GM21723 (cell line): ENCODE measurements at regions not wholly inside any gene's neighbourhood (a gene's known extent, or its start where the extent isn't known, plus 50 kb on each side); places are given as distances from the start of the nearest gene placed in this dataset.

Experiments used
- ATAC-seq: cut with Tn5 transposase; IDR thresholded peaks from one replicate; pipeline ENCODE4 v1.9.1; 2021; ENCODE audit warnings: mild to moderate bottlenecking, moderate library complexity; ENCODE audit not compliant: unreplicated experiment

- no peak for ATAC-seq
Measured at GRCh38 chr10:125348536-125348935, 188.2 kb upstream of the CTBP2 start.

DNA sequence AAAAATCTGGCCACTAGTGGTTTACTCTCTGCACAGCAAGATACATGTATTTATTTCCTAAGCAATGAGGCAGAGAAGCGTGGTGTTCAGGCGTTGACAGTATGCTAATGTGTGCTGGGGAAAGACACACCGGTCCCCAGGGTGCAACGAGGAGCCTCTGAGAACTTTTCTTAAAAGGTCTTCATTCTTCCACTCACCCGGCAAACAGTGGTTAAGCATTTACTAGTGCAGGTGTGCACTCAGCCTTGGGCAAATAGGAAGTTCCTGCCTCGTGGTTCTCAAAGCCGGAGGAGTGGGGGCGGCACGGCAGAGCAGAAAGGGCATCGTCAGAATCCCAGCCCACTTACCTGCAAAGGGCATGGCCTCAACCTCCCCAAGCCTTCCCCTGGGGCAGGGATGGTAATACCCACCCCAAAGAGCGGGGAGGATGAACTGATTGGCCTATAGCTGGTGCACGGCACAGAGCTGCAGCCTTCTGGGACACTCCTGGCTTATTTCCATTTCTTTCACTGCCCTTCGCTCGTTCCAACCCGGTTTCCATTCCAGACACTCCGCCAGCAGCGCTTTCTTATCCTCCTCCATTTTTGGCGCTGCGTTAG is 184.3 kb upstream of the CTBP2 start:
- no peak for ATAC-seq

DNA sequence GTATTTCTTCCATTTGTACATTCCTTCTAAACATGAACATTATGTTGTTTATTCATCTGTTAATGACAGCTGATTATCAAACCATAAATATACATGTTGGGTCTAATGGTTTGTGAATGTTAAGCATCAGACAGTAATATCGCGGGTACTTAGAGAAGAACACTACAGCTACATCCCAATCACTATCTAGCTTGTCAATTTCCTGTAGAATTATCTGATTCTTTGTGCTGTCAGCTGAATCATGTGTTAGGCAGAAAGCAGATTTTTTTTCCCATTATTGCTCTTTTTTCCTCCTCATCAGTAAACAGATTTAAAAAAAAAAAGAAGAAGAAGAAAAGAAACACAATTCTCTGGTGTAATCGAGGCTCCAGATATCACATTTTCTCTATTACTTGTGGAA is 183.6 kb upstream of the CTBP2 start:
- ATAC-seq: no peak

- no peak for ATAC-seq
Measured at GRCh38 chr10:125343118-125343925, 183.0 kb upstream of the CTBP2 start.

- ATAC-seq: no peak
Measured at GRCh38 chr10:125341611-125342010, 181.2 kb upstream of the CTBP2 start.

DNA sequence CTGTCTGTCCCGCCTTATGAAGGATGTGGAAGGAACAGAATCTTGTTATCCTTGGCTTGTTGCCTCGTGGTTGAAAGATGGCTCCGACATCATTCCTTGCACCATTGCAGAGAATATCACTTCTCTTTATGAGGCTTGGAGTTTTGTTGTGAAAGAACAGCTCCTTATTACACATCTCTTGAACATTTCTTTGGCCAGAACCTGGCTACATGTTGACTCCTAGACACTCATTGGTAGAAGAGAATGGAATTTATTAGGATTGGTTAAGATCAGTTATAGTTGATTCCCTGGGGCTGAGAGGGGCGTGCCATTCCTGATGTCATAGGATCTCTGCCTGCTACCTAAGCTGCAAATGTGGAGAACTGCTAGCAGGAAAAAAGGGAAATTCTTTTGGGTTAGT is 180.5 kb upstream of the CTBP2 start:
- ATAC-seq: no peak

GRCh38 chr10:125337510-125337909 is 177.1 kb upstream of the CTBP2 start:
- no peak for ATAC-seq

DNA sequence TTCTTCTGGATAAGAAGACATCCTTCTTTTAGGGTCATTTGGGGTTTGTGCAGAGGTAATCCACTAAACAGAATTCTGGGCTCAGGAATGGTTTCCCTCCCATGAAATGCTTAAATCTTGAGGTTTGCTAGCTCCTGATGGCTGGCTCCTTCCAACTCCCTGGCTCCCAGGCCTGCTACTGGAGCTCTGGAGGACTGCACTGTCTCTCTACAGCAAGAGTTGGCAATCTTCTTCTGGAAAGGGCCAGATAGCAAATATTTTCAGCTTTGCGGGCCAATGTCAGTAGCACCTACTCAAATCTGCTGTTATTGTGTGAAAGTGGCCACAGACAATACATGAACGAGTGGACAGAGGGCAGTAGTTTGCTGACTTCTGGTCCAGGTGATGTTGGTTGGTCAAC is 174.2 kb upstream of the CTBP2 start:
- ATAC-seq: no peak

DNA sequence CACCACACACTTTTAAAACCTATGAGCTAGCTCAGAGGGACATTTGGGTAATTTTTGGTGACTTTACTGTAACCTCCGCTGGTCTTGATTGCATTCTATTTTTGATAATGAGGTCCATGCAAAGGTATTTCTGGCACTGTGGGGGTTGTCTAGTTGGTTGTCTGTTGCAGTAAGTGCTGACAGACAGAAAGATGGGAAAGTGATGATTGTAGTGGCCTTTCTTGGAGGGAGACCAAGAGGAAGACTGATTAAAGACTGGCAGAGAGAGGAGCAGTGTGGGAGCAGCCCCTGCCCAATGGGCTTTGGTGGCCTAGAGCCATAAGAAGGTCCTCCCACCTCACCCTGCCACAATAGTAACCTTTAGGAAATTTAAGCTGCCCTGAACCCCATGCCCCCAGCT is 173.4 kb upstream of the CTBP2 start:
- no peak for ATAC-seq

- no peak for ATAC-seq
Measured at GRCh38 chr10:125333209-125333591, 172.8 kb upstream of the CTBP2 start.

DNA sequence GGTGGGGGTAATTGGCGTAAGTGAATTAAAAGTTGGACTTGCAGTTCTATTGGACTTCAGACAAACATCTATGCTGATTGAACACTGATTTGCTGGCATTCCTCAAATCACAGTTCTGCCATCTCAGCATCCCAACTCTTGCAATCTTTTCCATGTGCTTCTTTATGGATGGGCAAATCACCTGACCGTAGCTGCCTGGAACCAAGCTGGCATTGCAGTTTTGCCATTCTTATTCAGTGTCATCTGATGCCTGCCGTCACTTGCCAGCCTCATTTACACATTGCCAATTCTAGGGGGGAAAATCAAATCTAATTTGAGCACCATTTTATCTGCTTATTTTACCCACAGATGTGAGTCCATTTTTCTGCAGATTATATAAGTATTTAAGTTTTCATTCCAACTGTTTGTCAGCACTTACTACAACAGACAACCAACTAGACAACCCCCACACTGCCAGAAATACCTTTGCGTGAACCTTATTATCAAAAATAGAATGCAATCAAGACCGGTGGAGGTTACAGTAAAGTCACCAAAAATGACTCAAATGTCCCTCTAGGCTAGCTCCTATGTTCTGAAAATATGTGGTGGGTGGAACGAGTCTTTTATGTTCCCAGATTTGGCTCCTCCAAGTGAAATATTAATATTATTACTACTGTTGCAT is 172.3 kb upstream of the CTBP2 start:
- no peak for ATAC-seq

DNA sequence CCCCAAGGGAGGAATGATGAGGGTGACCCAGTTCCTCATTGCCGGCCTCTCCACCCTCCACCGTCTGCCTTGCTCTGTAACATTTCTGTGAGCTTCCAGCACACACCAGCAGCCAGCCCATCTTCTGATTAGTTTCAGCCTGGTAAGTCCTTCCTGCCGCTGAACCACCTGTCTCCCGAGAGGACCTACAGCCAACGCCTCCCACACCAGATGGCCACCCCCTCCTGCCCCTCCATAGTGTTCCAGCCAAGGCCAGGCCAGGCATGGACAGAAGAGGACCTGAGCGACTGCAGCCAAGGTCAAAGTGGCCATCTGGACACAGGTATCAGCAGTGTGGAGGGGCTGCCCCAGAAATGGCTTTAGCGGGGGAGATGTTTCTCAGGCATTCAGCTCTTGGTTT is 170.7 kb upstream of the CTBP2 start:
- ATAC-seq: no peak

DNA sequence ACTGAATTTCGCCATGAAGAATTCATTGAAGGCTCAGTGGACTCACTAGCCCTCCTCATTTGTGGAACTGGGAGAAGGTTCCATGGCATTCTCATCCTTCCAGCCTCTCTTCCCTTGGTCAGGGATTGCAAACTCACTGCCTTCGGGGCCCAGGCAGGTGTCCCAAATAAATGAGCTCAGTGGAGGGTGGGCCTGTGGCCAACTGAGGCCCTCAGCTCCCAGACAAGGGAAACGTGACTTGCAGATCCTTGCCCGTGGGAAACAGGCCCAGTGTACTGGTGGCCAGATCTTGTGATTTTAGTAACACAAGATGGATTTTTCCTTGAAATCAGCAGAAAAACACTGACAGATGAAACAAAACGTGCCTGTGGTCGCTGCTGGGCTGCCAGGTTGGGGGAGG is 168.7 kb upstream of the CTBP2 start:
- ATAC-seq: no peak

- no peak for ATAC-seq
Measured at GRCh38 chr10:125325326-125325725, 165.0 kb upstream of the CTBP2 start.

- no peak for ATAC-seq
Measured at GRCh38 chr10:125316436-125316835, 156.1 kb upstream of the CTBP2 start.

DNA sequence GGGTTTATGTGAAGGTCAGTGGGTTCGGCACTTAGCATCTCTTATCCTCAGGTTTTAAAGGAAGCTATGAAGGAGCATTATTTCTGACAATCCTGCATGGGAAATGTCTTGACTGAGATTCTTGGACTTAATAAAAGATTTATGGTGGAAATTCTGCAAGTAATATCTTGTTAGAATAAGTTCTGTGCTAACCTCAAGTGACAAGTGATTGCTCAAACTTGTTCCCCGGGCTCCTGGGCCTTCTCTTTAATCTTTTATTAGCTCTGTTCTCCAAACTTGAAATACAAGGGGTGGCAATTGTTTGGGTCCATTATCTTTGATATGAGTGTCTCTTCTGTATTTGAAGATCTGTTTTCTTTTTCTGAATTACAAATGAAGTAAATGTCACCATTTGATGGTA is 140.6 kb upstream of the CTBP2 start:
- no peak for ATAC-seq

GRCh38 chr10:125299461-125299860 is 139.1 kb upstream of the CTBP2 start:
- ATAC-seq: no peak

DNA sequence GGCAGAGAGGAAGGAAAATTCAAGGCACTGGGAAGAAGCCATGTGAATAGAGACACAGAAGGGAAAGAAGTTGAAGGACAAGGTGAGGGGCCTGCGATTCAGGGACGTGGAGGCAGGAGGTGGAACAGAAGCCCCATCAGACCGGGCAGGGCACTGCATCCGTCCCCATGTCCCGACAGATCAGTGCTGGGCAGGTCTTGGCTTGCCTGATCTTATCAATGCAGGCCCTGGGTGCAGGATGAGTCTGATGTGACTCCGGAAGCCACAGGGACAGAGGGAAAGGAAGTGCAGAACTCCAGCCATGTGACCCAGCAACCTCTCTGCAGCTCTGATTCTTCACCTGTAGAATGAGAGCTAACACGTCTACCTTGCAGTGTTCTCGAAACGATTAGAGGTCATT is 136.2 kb upstream of the CTBP2 start:
- no peak for ATAC-seq

- no peak for ATAC-seq
Measured at GRCh38 chr10:125294109-125294508, 133.7 kb upstream of the CTBP2 start.

DNA sequence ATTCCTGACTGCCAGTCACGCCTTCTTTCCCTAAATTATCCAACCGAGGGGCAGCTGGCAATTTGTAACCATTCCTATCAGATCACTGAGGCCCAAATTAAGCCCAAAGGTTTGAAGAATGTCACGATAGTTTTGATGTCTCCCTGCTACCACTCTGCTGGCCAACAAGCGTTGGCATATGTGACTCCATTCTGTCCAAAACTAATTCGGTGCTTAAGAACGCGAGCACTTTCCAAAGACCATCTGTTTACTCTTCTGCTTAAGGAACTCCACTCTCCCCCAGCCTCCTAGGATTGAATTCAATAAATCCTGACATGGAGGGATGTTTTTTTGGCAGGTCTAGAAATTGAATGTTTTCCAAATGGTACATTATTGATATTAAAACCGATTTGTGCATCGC is 131.5 kb upstream of the CTBP2 start:
- no peak for ATAC-seq

DNA sequence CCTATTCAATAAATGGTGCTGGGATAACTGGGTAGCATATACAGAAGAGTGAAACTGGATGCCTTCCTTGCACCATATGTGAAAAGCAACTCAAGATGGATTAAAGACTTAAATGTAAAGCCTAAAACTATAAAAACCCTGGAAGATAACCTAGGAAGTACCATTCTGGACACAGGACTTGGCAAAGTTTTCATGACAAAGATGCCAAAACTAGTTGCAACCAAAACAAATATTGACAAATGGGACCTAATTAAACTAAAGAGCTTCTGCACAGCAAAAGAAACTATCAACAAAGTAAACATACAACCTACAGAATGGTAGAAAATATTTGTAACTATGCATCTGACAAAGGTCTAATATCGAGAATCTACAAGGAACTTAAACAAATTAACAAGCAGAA is 129.1 kb upstream of the CTBP2 start:
- ATAC-seq: no peak

DNA sequence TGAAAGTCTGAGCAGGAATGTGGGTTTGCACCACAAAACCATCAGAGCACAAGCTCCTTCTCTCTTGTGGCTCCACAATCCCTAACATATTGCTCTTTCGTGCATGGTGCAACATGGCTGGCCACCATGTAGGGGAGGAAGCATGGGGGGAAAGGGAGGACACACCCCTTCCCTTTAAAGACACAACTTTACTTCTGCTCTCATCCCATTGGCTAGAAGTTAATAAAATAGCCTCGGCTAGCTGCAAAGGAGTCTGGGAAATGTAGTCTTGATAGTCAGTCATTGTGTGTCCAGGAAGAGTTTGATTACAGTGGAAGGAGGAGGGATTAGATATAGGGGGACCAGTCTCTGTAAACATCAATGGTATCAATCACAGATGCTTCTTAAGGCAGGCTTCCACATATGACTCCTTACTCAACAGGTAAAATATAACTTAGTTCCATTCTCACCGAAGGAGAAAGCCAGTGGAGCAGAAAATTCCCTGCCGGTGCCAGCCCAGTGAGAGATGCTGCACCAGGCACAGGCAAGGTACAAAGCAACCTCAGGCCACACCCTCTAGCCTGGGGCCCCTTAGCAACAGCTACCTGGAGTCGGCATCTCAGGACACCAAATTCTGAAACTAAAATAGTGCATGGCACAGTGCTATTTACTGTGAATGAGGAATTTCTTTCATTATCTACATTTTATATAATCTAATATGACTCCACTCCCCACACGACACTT is 124.7 kb upstream of the CTBP2 start:
- no peak for ATAC-seq
